ENCODE measurements at regions not wholly inside any gene's neighbourhood (a gene's known extent, or its start where the extent isn't known, plus 50 kb on each side); places are given as distances from the start of the nearest gene placed in this dataset.

DNA sequence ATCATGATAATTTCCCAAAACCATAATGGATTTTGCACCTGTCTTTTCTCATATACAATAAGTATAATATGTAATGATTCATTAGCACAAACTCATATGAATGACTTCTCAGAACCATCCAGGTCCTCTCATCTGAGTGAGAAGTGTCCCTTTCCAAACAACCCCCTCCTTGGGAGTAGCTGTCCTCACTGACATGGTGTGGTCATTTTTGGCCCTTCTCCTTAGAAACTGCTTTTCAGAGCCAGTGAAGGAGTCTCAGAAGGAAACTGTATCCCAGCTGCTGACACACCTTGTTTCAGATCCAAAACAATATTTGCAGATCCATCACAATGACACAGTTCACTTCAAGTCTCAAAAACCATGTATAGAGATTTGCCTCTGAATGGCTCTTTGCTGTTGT is 95.5 kb downstream of the MIS18A start:
- DNase-seq = no peak

GRCh38 chr21:32182449-32182848 is 96.4 kb downstream of the MIS18A start:
- no peak for DNase-seq

DNA sequence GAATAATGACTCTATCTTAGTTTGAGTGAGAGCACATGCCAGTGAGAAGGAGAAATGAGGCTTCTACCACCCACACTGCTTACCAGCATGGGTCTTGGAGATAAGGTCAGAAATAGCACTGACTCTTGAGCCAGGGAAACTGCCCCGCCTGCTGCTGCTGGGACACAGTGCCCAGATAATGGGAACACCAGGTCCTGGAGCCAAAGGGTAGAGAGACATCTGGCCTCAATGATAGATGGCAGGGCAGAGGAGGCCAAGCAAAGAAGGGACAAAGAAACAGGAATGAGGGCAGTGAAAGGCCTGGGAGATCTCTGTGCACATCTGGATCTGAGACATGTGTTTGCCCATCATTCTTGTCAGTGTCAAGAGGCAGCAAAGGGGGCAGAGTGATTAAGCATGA is 97.4 kb downstream of the MIS18A start:
- no peak for DNase-seq

DNA sequence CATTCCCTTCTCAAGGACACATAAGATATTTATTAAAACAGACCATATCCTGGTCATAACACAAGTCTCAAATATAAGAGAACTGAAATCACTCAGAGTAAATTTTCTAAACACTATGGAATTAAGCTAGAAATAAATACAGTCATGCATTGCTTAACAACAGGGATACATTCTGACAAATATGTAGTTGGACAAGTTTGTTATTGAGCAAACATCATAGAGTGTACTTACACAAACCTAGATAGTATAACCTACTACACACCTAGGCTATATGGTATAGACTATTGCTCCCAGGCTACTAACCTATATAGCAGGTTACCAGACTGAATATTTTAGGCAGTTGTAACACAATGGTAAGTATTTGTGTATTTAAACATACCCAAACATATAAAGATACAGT is 104.0 kb downstream of the MIS18A start:
- no peak for DNase-seq

- DNase-seq = no peak
These were observed 105.6 kb downstream of the MIS18A start for GRCh38 chr21:32173121-32173724.

DNA sequence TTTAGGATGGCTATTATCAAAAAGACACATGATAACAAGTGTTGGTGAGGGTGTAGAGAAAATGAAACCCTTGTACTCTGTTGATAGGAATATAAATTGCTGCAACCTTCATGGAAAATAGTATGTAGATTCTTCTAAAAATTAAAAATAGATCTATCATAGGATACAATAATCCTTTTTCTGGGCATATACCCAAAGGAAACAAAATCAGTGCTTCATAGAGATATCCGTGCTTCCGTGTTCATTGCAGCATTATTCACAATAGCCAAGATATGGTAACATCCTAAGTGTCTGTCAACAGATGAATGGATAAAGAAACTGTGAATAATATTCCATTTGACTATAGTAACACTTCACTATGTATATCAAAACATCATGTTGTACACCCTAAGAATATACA is 106.7 kb downstream of the MIS18A start:
- no peak for DNase-seq

DNA sequence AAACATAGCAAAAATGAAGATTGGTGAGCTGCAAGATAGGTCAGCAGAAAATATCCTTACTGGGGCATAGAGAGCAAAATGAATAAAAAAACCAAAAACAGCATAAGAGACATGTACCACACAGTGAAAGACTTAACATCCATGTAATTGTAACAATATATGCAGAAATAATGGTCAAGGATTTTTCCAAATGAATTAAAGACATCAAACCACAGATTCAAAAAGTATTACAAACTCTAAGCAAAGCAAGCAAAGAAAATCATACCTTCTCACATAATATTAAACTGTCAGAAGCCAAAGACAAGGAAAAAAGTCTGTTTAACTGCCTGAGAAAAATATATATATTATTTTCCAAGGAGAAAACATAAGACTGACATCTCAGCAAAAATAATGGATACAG is 111.3 kb downstream of the MIS18A start:
- DNase-seq = no peak

DNA sequence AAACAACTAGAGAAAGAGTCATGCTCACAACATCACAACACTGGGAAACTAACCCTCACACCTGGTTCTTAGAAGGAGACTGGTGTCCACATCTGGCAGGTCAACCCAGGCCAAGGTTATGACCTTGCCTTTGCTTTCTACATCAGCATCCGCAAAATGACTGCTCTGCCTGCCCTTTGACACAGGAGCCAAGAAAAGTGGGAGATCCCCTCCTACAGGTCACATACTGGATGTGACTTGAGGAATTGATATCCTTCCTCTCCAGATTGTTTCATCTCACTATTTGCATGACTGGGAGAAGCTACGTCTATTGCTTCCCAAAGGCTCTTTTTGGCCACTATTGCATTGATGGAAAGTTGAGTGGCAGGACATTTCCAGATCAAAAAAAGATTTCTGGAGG is 115.5 kb downstream of the MIS18A start:
- DNase-seq = no peak

GRCh38 chr21:32162727-32163320 is 116.0 kb downstream of the MIS18A start:
- no peak for DNase-seq

GRCh38 chr21:32155226-32155625 is 123.6 kb downstream of the MIS18A start:
- DNase-seq = no peak

DNA sequence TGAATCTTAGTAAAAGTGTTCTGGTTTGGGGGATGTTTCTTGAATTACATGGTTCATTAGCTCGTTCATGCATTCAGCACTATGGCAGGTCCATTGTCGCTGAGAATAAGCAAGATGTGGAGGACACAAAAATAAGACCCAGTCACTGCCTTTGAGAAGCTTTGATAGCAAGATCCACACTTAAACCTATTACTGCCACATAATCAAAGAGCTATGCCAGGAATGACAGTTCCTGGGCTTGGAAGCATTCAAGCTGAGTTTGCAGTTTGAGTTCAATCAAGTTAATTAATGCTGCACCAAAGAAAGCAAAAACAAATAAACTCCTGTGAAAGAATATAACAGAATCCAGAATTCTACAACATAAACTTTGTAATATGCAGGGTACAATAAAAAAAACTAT is 131.8 kb downstream of the MIS18A start:
- DNase-seq = no peak

- no peak for DNase-seq
These were observed 134.0 kb downstream of the MIS18A start for GRCh38 chr21:32144851-32145250.

DNA sequence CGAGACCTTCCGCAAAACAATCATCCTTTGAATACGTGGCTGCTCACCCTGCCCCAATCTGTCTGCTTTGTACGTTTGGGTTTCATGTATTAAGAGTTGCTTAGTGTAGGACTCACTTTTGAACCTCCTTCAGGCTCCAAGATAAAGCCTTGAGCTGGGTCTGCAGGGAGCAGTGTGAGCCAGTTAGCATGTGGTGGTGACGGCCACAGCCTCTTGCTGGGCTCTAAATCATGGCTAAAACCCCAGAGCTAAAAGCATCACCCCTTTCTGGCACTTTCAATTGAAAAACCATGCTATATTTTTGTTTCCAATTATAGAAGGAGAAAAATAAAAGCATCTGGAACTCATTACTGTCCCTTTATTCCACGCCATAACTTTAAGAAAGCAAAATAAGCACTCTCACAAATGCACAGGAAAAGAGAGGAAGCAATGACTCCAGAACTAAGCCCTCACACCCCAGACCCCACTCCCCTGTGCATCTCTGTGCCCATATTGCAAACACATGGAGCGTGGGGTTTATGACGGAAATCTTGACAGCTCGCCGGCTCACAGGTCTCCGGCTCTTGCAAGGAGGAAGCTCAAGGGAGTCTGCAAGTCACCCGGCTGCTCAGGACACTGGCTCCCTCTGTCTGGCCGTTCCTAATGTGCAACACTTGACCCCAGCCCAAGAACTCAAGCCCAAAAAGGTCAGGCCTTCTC is 135.5 kb downstream of the MIS18A start:
- no peak for DNase-seq

DNA sequence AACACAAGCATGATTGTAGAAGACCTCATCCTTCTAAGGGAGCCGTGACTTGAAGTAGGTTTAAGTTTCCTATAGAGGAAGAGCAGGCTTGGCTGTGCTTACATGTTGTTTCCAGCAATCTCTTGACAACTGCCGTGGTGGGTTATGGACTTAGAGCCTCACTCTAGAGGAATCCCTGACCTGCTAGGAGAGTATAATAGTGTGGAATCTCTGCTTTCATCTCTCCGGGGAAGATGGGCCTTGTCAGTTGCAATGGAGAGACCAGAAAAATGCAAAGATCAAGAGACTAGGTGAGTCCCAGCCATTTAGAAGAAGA is 137.6 kb downstream of the MIS18A start:
- no peak for DNase-seq

GRCh38 chr21:32140604-32141317 is 138.1 kb downstream of the MIS18A start:
- no peak for DNase-seq

- DNase-seq = no peak
These were observed 138.7 kb downstream of the MIS18A start for GRCh38 chr21:32140151-32140550.

DNA sequence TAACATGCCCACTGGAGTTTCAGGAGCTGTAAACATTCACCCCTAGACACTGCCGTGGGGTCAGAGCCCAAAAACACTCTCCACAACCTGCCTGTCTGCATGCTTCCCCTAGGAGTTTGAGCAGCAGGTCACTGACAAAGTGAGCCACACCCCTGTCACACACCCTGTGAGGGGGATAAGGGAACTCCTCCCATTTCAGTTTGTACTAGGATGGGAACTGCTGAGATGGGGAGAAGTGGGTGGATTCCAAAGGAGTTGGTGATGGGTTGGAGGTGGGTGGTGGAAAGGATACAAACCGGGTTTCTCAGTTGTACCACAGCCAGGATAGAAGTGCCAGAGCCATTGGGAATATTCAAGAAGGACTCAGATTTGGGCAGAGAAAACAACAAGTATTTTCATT is 140.2 kb downstream of the MIS18A start:
- no peak for DNase-seq

DNA sequence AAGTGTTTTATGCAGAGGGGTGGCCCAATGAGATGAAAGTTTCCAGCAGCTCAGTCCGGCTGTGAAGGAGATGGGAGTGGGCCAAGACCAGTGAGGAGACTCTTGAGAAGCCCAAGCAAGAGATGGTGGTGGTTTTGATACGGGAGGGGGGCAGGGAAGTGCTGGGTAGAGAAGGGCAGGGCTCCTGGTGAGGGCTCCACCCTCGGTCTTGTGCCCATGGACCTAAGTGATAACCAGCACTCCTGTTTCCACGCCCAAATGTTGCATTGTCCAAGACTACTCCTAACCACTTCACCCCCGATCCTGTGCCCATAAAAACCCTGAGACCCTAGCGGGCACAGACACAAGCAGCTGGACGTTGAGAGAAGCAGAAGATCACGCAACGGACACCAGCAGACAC is 140.9 kb downstream of the MIS18A start:
- DNase-seq = no peak

DNA sequence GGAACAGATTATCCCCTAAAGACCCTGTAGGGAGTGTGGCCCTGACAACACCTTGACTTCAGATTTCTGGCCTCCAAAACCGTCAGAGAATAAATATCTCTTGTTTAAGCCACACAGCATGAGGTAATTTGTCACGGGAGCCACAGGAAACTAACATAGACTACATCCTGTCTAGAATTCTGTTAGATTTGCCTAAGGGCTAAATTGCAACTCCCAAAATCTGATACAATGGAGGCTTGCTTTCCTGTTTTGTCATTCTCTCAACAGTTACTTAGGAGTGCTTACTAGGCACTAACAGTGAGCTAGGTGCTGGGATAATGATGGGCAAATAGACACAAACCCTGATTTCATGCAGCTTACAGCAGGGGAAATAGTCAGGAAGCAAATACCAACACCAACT is 141.6 kb downstream of the MIS18A start:
- DNase-seq = peak; percentile 29

- no peak for DNase-seq
These were observed 142.3 kb downstream of the MIS18A start for GRCh38 chr21:32136546-32136945.

GRCh38 chr21:32135401-32136363 is 143.2 kb downstream of the MIS18A start:
- no peak for DNase-seq

DNA sequence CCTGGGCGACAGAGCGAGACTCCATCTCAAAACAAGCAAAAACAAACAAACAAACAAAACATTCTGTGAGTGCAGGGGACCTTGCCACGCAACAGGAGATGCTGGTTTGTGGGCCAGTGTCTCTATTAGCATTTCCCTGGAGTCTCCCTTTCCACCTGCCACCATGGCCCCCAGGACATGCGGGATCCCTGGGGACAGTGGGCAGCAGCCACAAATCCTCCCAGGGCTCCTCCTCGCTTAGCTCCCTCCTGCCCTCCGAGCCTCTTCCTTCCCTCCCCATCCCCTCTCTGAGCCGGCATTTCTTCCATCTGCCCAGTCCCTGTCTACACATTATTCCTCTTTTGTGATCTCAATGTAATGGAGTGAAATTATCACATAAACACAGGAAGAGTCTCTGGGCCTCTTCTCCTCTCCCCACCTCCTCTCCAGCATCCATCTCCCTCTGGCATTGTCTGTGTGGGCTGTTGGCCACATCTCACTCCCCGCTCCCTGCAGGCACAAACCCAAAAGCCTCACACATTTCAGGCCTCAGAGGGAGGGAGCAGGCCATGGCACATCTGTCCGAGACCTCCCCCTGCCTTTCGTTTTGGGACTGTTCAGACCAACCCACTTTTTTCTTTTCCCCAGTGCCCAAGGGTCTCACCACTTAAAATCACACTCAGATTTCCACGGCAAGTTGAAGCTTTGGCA is 144.3 kb downstream of the MIS18A start:
- DNase-seq = no peak
